ENCODE measurements at regions not wholly inside any gene's neighbourhood (a gene's known extent, or its start where the extent isn't known, plus 50 kb on each side); places are given as distances from the start of the nearest gene placed in this dataset.

DNA sequence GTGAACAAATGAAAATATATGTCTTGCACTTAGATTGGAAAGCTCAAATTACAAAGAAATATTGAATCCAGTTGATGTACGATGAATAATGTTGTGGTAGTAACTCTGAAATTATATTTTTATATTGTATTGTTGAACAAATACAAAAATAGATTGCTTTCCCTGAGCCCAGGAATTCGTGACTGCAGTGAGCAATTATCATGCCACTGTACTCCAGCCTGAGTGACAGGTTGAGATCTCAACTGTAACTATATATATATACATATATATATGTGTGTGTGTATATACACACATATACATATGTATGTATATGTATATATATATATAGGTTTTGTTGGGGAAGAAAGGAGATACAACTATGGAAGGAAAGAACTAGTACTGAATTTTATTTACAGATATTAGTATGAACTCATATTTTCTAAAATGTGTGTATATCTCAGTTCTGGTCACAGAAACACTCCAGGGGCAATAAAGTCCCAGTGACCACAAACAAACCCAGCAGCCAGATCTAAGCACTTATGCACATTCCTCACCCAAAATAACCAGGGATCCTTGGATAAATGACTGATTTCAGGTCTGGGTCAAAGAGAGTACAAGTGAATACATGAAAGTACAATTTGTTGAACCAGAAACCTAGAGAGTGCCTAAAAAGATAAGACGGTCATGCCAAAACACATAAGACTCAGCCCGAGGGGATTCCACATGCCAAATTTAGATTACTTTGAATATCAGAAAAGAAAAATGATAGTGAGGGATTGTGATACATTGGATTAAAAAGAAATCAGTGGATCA lies 146.3 kb downstream of the TMX3 start:
- CTCF ChIA-PET, result no interaction called here
- Histone ChIP-seq H3K27me3 (ENCODE audit: control insufficient read depth, insufficient read depth, low read length) (no peaks in the 10 kb centered on the region), H3K4me3 (ENCODE audit: low read depth, low read length) (no peak overlapping the region), H3K36me3 (ENCODE audit: control insufficient read depth, insufficient read depth, low read length) (no peaks in the 10 kb centered on the region)
- POLR2A ChIA-PET, result no interaction called here
- no peak for DNase-seq (ENCODE audit: low read depth)
- no peak for TF ChIP-seq CTCF (IDR thresholded peaks at IDR 0.05; ENCODE audit: insufficient read depth, low read depth, low read length)

DNA sequence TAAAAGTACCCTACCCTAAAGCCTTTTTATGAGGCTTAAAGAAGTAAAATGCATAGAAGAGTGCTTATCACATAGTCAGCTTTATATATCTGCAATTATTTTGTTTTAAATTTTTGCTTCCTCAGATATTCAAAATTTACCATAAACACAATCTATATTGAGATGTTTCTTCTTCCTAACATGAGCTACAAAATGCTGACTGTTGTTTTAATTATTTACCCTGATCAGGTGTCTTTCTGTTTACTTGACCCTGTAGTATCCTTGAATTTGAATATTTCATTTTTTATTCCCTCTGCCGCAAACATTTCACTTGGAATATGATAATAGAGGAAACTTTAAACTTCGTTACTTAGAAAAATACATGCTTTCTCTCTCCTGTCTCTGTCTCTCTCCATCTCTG lies 147.9 kb downstream of the TMX3 start:
- DNase-seq (ENCODE audit: low read depth), result no peak
- Histone ChIP-seq H3K27me3 (ENCODE audit: control insufficient read depth, insufficient read depth, low read length) (no peaks in the 10 kb centered on the region), H3K36me3 (ENCODE audit: control insufficient read depth, insufficient read depth, low read length) (no peaks in the 10 kb centered on the region), H3K4me3 (ENCODE audit: low read depth, low read length) (no peak overlapping the region)
- POLR2A ChIA-PET, result no interaction called here
- TF ChIP-seq CTCF (IDR thresholded peaks at IDR 0.05; ENCODE audit: insufficient read depth, low read depth, low read length), result no peak
- CTCF ChIA-PET, result no interaction called here

DNA sequence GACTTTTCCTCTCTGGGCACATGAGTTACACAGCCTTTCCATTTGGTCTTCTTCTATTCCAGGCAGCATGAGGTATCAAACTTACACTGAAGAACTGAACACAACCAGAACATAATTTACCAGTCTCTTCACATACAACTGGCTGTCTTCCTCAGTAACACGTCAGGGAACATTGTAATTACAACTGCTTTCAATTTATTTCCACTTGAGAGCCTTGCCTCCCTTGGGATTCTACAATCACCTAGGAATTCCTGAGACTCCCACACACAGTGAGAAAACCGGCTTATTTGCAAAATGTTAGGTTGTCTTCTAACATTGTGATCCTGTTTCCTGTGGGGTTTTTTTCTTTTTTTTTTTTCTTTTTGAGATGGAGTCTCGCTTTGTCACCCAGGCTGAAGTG lies 149.9 kb downstream of the TMX3 start:
- H3K4me3 ChIP-seq (ENCODE audit: low read depth, low read length), result no peak overlapping the region
- ChIA-PET CTCF (no interaction called here), POLR2A (no interaction called here)
- TF ChIP-seq CTCF (IDR thresholded peaks at IDR 0.05; ENCODE audit: insufficient read depth, low read depth, low read length), result no peak
- no peak for DNase-seq (ENCODE audit: low read depth)
- H3K27me3 ChIP-seq (ENCODE audit: control insufficient read depth, insufficient read depth, low read length), result no peaks in the 10 kb centered on the region
- no peaks in the 10 kb centered on the region for H3K36me3 ChIP-seq (ENCODE audit: control insufficient read depth, insufficient read depth, low read length)

DNA sequence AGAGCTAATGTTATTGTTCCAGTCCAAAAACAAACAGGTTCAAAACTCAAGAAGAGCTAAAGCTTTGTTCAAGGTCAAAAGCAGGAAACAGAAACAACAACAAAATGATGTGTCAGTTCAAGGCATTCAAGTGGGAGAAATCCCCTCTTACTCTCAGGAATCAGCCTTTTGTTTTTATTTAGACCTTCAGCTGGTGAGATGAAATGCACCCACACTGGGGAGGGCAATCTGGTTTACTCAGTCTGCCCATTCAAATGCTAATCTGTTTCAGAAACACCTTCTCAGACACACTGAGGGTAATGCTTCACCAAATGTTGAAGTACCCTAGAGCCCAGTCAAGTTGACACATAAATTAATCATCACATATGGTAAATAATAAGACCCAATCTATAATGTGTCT lies 150.6 kb downstream of the TMX3 start:
- DNase-seq (ENCODE audit: low read depth), result no peak

GRCh38 chr18:68560128-68560527 lies 154.8 kb downstream of the TMX3 start:
- DNase-seq (ENCODE audit: low read depth), result no peak
- Histone ChIP-seq H3K27me3 (ENCODE audit: control insufficient read depth, insufficient read depth, low read length) (no peaks in the 10 kb centered on the region), H3K36me3 (ENCODE audit: control insufficient read depth, insufficient read depth, low read length) (no peaks in the 10 kb centered on the region), H3K4me3 (ENCODE audit: low read depth, low read length) (no peak overlapping the region)
- no peak for TF ChIP-seq CTCF (IDR thresholded peaks at IDR 0.05; ENCODE audit: insufficient read depth, low read depth, low read length)
- CTCF ChIA-PET, result no interaction called here
- POLR2A ChIA-PET, result no interaction called here

More for the DNA sequence above, 150.6 kb downstream of the TMX3 start:
- no peak for TF ChIP-seq CTCF (IDR thresholded peaks at IDR 0.05; ENCODE audit: insufficient read depth, low read depth, low read length)
- POLR2A ChIA-PET, result no interaction called here
- CTCF ChIA-PET, result no interaction called here
- H3K4me3 ChIP-seq (ENCODE audit: low read depth, low read length), result no peak overlapping the region
- no peaks in the 10 kb centered on the region for H3K27me3 ChIP-seq (ENCODE audit: control insufficient read depth, insufficient read depth, low read length)
- no peaks in the 10 kb centered on the region for H3K36me3 ChIP-seq (ENCODE audit: control insufficient read depth, insufficient read depth, low read length)
